ENCODE measurements at regions not wholly inside any gene's neighbourhood (a gene's known extent, or its start where the extent isn't known, plus 50 kb on each side); places are given as distances from the start of the nearest gene placed in this dataset.

DNA sequence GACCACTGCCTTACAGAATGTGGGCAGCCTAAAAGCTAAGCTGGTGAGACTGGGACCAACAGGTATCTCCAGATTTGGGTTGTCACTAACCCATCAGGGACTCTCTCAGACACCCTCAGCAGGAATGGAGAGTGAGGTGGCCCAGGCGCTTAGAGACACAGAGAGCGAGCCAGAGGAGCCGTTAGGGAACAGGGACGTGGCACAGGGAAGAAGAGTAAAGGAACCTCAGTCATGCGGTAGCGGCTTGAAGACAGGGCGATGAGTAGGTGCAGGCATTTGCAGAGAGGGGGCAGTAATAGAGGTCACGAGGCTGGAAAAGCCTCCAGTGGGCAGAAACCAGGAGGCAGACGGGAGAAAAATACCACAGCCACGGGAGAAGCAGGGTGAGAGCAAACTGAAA lies 158.0 kb upstream of the CCND2 start:
- no peak for TF ChIP-seq POLR2A (IDR thresholded peaks at IDR 0.05)
- TF ChIP-seq, protein P1, sequence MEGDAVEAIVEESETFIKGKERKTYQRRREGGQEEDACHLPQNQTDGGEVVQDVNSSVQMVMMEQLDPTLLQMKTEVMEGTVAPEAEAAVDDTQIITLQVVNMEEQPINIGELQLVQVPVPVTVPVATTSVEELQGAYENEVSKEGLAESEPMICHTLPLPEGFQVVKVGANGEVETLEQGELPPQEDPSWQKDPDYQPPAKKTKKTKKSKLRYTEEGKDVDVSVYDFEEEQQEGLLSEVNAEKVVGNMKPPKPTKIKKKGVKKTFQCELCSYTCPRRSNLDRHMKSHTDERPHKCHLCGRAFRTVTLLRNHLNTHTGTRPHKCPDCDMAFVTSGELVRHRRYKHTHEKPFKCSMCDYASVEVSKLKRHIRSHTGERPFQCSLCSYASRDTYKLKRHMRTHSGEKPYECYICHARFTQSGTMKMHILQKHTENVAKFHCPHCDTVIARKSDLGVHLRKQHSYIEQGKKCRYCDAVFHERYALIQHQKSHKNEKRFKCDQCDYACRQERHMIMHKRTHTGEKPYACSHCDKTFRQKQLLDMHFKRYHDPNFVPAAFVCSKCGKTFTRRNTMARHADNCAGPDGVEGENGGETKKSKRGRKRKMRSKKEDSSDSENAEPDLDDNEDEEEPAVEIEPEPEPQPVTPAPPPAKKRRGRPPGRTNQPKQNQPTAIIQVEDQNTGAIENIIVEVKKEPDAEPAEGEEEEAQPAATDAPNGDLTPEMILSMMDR (IDR thresholded peaks at IDR 0.05): no peak
